A549 (cell line): ENCODE measurements at regions not wholly inside any gene's neighbourhood (a gene's known extent, or its start where the extent isn't known, plus 50 kb on each side); places are given as distances from the start of the nearest gene placed in this dataset.

Source experiments
- CBX2 ChIP-seq: fragments of 200-600 bp; sonication (generic); IDR thresholded peaks from 2 replicates; pipeline ENCODE4 v1.6.1; 2016; ENCODE audit warnings: low read depth, mild to moderate bottlenecking, borderline replicate concordance
- CBX8 ChIP-seq: fragments of 200-600 bp; sonication (generic); IDR thresholded peaks from 2 replicates; pipeline ENCODE4 v1.6.1; 2016
- CEBPB ChIP-seq, 2 experiments: fragments of >200 bp in 1 of 2; sonication (Bioruptor Twin) in 1 of 2; formaldehyde crosslinking in 1 of 2; IDR thresholded peaks; 2 replicates each; pipeline ENCODE4 v1.6.1; 2012 to 2016
- EHMT2 ChIP-seq: fragments of 200-600 bp; sonication (generic); IDR thresholded peaks from 2 replicates; pipeline ENCODE4 v1.6.1; 2016; ENCODE audit warnings: antibody characterized with exemption, low read depth, mild to moderate bottlenecking, moderate library complexity
- ELK1 ChIP-seq: fragments of 150-350 bp; IDR thresholded peaks from 2 replicates; pipeline ENCODE4 v1.6.1; 2014; ENCODE audit warnings: low read depth, mild to moderate bottlenecking, low read length
- EP300 ChIP-seq, 2 experiments: fragments of >200 bp; sonication (Bioruptor Twin); formaldehyde crosslinking; IDR thresholded peaks; 2 replicates in 1 of 2; 3 replicates in 1 of 2; pipeline ENCODE4 v1.6.1; 2016 to 2017
- ESRRA ChIP-seq: fragments of 150-350 bp; IDR thresholded peaks from 2 replicates; pipeline ENCODE4 v1.6.1; 2014; ENCODE audit warnings: mild to moderate bottlenecking, low read length, borderline replicate concordance
- FOSB ChIP-seq: fragments of 250-450 bp; sonication (Bioruptor Pico); IDR thresholded peaks from 2 replicates; pipeline ENCODE4 v1.5.0; 2020; ENCODE audit warnings: mild to moderate bottlenecking, moderate library complexity
- FOXS1 ChIP-seq: fragments of 250-450 bp; sonication (Bioruptor Pico); IDR thresholded peaks from 2 replicates; pipeline ENCODE4 v1.5.0; 2020; ENCODE audit warnings: mild to moderate bottlenecking, moderate library complexity
- HDAC2 ChIP-seq: fragments of 200-600 bp; sonication (generic); IDR thresholded peaks from 2 replicates; pipeline ENCODE4 v1.6.1; 2016
- HOXA7 ChIP-seq: fragments of 250-450 bp; sonication (Bioruptor Pico); IDR thresholded peaks from 2 replicates; pipeline ENCODE4 v1.5.0; 2020; ENCODE audit warnings: mild to moderate bottlenecking, moderate library complexity
- HOXB13 ChIP-seq: fragments of 250-450 bp; sonication (Bioruptor Pico); IDR thresholded peaks from 2 replicates; pipeline ENCODE4 v1.5.0; 2020; ENCODE audit warnings: low read depth, mild to moderate bottlenecking, moderate library complexity
- JUN ChIP-seq, 2 experiments: fragments of >200 bp; sonication (Bioruptor Twin); formaldehyde crosslinking; IDR thresholded peaks; 2 replicates in 1 of 2; 3 replicates in 1 of 2; pipeline ENCODE4 v1.6.1; 2016 to 2017
- JUNB ChIP-seq: fragments of >200 bp; sonication (Bioruptor Twin); formaldehyde crosslinking; IDR thresholded peaks from 2 replicates; pipeline ENCODE4 v1.6.1; 2016
- MAX ChIP-seq: IDR thresholded peaks from 2 replicates; pipeline ENCODE4 v1.6.1; 2012
- MAZ ChIP-seq: fragments of 150-350 bp; IDR thresholded peaks from 2 replicates; pipeline ENCODE4 v1.6.1; 2014; ENCODE audit warnings: antibody characterized with exemption, low read depth, low read length, borderline replicate concordance
- NFE2L2 ChIP-seq: fragments of 150-350 bp; conservative IDR thresholded peaks from 2 replicates; pipeline ENCODE4 v1.6.1; 2014; ENCODE audit warnings: low read length
- PBX3 ChIP-seq: IDR thresholded peaks from 2 replicates; pipeline ENCODE4 v1.6.1; 2012
- PHF8 ChIP-seq: fragments of 200-600 bp; sonication (generic); IDR thresholded peaks from 2 replicates; pipeline ENCODE4 v1.6.1; 2016; ENCODE audit warnings: low read depth, mild to moderate bottlenecking, antibody characterized with exemption, moderate library complexity, borderline replicate concordance
- POLR2A ChIP-seq: IDR thresholded peaks from 2 replicates; pipeline ENCODE4 v1.6.1; 2012; ENCODE audit warnings: mild to moderate bottlenecking, low read length
- POLR2AphosphoS2 ChIP-seq: conservative IDR thresholded peaks from 2 replicates; pipeline ENCODE4 v1.6.1; 2012; ENCODE audit warnings: low read length, improper control_type of control experiment, inconsistent platforms
- RCOR1 ChIP-seq: fragments of 150-350 bp; IDR thresholded peaks from 2 replicates; pipeline ENCODE4 v1.6.1; 2014; ENCODE audit warnings: antibody characterized with exemption, low read length, low read depth
- REST ChIP-seq: fragments of 200-600 bp; sonication (generic); IDR thresholded peaks from 2 replicates; pipeline ENCODE4 v1.6.1; 2016; ENCODE audit warnings: antibody characterized with exemption, mild to moderate bottlenecking, moderate library complexity
- RFX5 ChIP-seq: fragments of 450-650 bp; IDR thresholded peaks from 2 replicates; pipeline ENCODE4 v1.7.1; 2014; ENCODE audit warnings: antibody characterized with exemption, mild to moderate bottlenecking, moderate library complexity
- SMC3 ChIP-seq: fragments of >200 bp; sonication (Bioruptor Twin); formaldehyde crosslinking; IDR thresholded peaks from 3 replicates; pipeline ENCODE4 v1.6.1; 2018; ENCODE audit warnings: inconsistent platforms
- USF2 ChIP-seq: fragments of 450-650 bp; IDR thresholded peaks from 2 replicates; pipeline ENCODE4 v1.6.1; 2014; ENCODE audit warnings: antibody characterized with exemption
- ZSCAN20 ChIP-seq: fragments of 250-450 bp; sonication (Bioruptor Pico); IDR thresholded peaks from 2 replicates; pipeline ENCODE4 v1.8.0; 2022; ENCODE audit warnings: mild to moderate bottlenecking, moderate library complexity

GRCh38 chr22:27135031-27135981, 477.9 kb downstream of the MIAT start (continued):
- TF ChIP-seq EP300 (IDR thresholded peaks at IDR 0.05): peak; percentile 66 to 77; a peak in 3 of 5 replicates
- TF ChIP-seq ZSCAN20: no peak
- TF ChIP-seq FOSB (CRISPR knock-in tag): no peak
- TF ChIP-seq PBX3: no peak
- no peak for TF ChIP-seq CEBPB (IDR thresholded peaks at IDR 0.05)
- no peak for TF ChIP-seq POLR2AphosphoS2
- no peak for TF ChIP-seq PHF8
- no peak for TF ChIP-seq REST
- no peak for TF ChIP-seq RCOR1
- TF ChIP-seq JUN (IDR thresholded peaks at IDR 0.05): peak in 1 of 2 experiments; percentile 48; a peak in 3 of 5 replicates
- no peak for TF ChIP-seq HOXB13 (CRISPR knock-in tag)
- no peak for TF ChIP-seq USF2
- no peak; the same call in 1 of the 2 replicates for TF ChIP-seq MAX
- TF ChIP-seq NFE2L2: no peak
- TF ChIP-seq MAZ: no peak
- TF ChIP-seq HOXA7 (CRISPR knock-in tag): no peak
- TF ChIP-seq POLR2A: no peak
- TF ChIP-seq HDAC2: no peak
- no peak for TF ChIP-seq ELK1
- TF ChIP-seq CBX8: no peak
- TF ChIP-seq JUNB: peak; percentile 70
- no peak for TF ChIP-seq FOXS1
- TF ChIP-seq CBX2: no peak
- peak; percentile 28; the same call in 2 of the 3 replicates for TF ChIP-seq SMC3
- TF ChIP-seq EHMT2: no peak
- peak; percentile 76 for TF ChIP-seq ESRRA
- TF ChIP-seq RFX5: no peak
- TF ChIP-seq, all 56 proteins: peak for 9
